ENCODE measurements at regions not wholly inside any gene's neighbourhood (a gene's known extent, or its start where the extent isn't known, plus 50 kb on each side); places are given as distances from the start of the nearest gene placed in this dataset.

- Histone ChIP-seq H3K9me3 (ENCODE audit: control insufficient read depth in 2 of 2, insufficient read depth in 1 of 2, low read length in 1 of 2) (peaks cover 0 to 6% of the 10 kb centered on the region in 2 donors), H3K36me3 (ENCODE audit: control insufficient read depth in 2 of 2, insufficient read depth in 2 of 2, low read length in 1 of 2) (no peaks in the 10 kb centered on the region), H3K27me3 (ENCODE audit: control insufficient read depth in 2 of 2, insufficient read depth in 1 of 2, low read length in 1 of 2) (no peaks in the 10 kb centered on the region), H3K27ac (ENCODE audit: low read depth in 1 of 2, low read length in 1 of 2) (no peak overlapping the region), H3K4me1 (ENCODE audit: control insufficient read depth in 2 of 2, insufficient read depth in 2 of 2, low read length in 2 of 2) (no peaks in the 10 kb centered on the region), H3K4me3 (ENCODE audit: low read length in 2 of 2) (no peak overlapping the region)
- 91% methylated on average over 4 of the region's 4 CpGs for WGBS
- no peak for DNase-seq (ENCODE audit: low read depth in 6 of 9, low spot score in 9 of 9)
Measured at GRCh38 chr2:215695861-215696260, 260.0 kb upstream of the FN1 start.

GRCh38 chr2:215693999-215694580, 258.2 kb upstream of the FN1 start:
- no peak for DNase-seq (ENCODE audit: low read depth in 6 of 9, low spot score in 9 of 9)
- no peaks in the 10 kb centered on the region for H3K36me3 ChIP-seq (ENCODE audit: control insufficient read depth in 2 of 2, insufficient read depth in 2 of 2, low read length in 1 of 2)
- 97% methylated on average over 1 of the region's 1 CpG for WGBS
- no peak overlapping the region for H3K4me3 ChIP-seq (ENCODE audit: low read length in 2 of 2)
- no peaks in the 10 kb centered on the region for H3K4me1 ChIP-seq (ENCODE audit: control insufficient read depth in 2 of 2, insufficient read depth in 2 of 2, low read length in 2 of 2)
- H3K27ac ChIP-seq (ENCODE audit: low read depth in 1 of 2, low read length in 1 of 2): no peak overlapping the region
- no peaks in the 10 kb centered on the region for H3K27me3 ChIP-seq (ENCODE audit: control insufficient read depth in 2 of 2, insufficient read depth in 1 of 2, low read length in 1 of 2)
- H3K9me3 ChIP-seq (ENCODE audit: control insufficient read depth in 2 of 2, insufficient read depth in 1 of 2, low read length in 1 of 2): peaks cover 0 to 6% of the 10 kb centered on the region in 2 donors

GRCh38 chr2:215693193-215693998, 257.5 kb upstream of the FN1 start:
- Histone ChIP-seq H3K4me3 (ENCODE audit: low read length in 2 of 2) (no peak overlapping the region), H3K4me1 (ENCODE audit: control insufficient read depth in 2 of 2, insufficient read depth in 2 of 2, low read length in 2 of 2) (no peaks in the 10 kb centered on the region), H3K36me3 (ENCODE audit: control insufficient read depth in 2 of 2, insufficient read depth in 2 of 2, low read length in 1 of 2) (no peaks in the 10 kb centered on the region), H3K9me3 (ENCODE audit: control insufficient read depth in 2 of 2, insufficient read depth in 1 of 2, low read length in 1 of 2) (no peaks in the 10 kb centered on the region), H3K27me3 (ENCODE audit: control insufficient read depth in 2 of 2, insufficient read depth in 1 of 2, low read length in 1 of 2) (no peaks in the 10 kb centered on the region), H3K27ac (ENCODE audit: low read depth in 1 of 2, low read length in 1 of 2) (no peak overlapping the region)
- no peak for DNase-seq (ENCODE audit: low read depth in 6 of 9, low spot score in 9 of 9)
- 92% methylated on average over 3 of the region's 3 CpGs for WGBS

- no peak for DNase-seq (ENCODE audit: low read depth in 6 of 9, low spot score in 9 of 9)
Measured at GRCh38 chr2:215692387-215693079, 256.7 kb upstream of the FN1 start.

GRCh38 chr2:215691346-215691745, 255.5 kb upstream of the FN1 start:
- no peaks in the 10 kb centered on the region for H3K36me3 ChIP-seq (ENCODE audit: control insufficient read depth in 2 of 2, insufficient read depth in 2 of 2, low read length in 1 of 2)
- H3K4me1 ChIP-seq (ENCODE audit: control insufficient read depth in 2 of 2, insufficient read depth in 2 of 2, low read length in 2 of 2): no peaks in the 10 kb centered on the region
- H3K9me3 ChIP-seq (ENCODE audit: control insufficient read depth in 2 of 2, insufficient read depth in 1 of 2, low read length in 1 of 2): no peaks in the 10 kb centered on the region
- DNase-seq (ENCODE audit: low read depth in 6 of 9, low spot score in 9 of 9): no peak
- H3K27me3 ChIP-seq (ENCODE audit: control insufficient read depth in 2 of 2, insufficient read depth in 1 of 2, low read length in 1 of 2): no peaks in the 10 kb centered on the region
- no peak overlapping the region for H3K27ac ChIP-seq (ENCODE audit: low read depth in 1 of 2, low read length in 1 of 2)
- H3K4me3 ChIP-seq (ENCODE audit: low read length in 2 of 2): no peak overlapping the region

More at GRCh38 chr2:215692387-215693079, 256.7 kb upstream of the FN1 start:
- H3K36me3 ChIP-seq (ENCODE audit: control insufficient read depth in 2 of 2, insufficient read depth in 2 of 2, low read length in 1 of 2): no peaks in the 10 kb centered on the region
- H3K27ac ChIP-seq (ENCODE audit: low read depth in 1 of 2, low read length in 1 of 2): no peak overlapping the region
- no peak overlapping the region for H3K4me3 ChIP-seq (ENCODE audit: low read length in 2 of 2)
- WGBS: 96% methylated on average over 1 of the region's 1 CpG
- no peaks in the 10 kb centered on the region for H3K27me3 ChIP-seq (ENCODE audit: control insufficient read depth in 2 of 2, insufficient read depth in 1 of 2, low read length in 1 of 2)
- no peaks in the 10 kb centered on the region for H3K9me3 ChIP-seq (ENCODE audit: control insufficient read depth in 2 of 2, insufficient read depth in 1 of 2, low read length in 1 of 2)
- no peaks in the 10 kb centered on the region for H3K4me1 ChIP-seq (ENCODE audit: control insufficient read depth in 2 of 2, insufficient read depth in 2 of 2, low read length in 2 of 2)

GRCh38 chr2:215687149-215688031, 251.5 kb upstream of the FN1 start:
- no peaks in the 10 kb centered on the region for H3K36me3 ChIP-seq (ENCODE audit: control insufficient read depth in 2 of 2, insufficient read depth in 2 of 2, low read length in 1 of 2)
- no peak overlapping the region for H3K4me3 ChIP-seq (ENCODE audit: low read length in 2 of 2)
- no peak overlapping the region for H3K27ac ChIP-seq (ENCODE audit: low read depth in 1 of 2, low read length in 1 of 2)
- no peaks in the 10 kb centered on the region for H3K4me1 ChIP-seq (ENCODE audit: control insufficient read depth in 2 of 2, insufficient read depth in 2 of 2, low read length in 2 of 2)
- H3K27me3 ChIP-seq (ENCODE audit: control insufficient read depth in 2 of 2, insufficient read depth in 1 of 2, low read length in 1 of 2): peaks cover 0 to 3% of the 10 kb centered on the region in 2 donors
- WGBS: 96% methylated on average over 2 of the region's 2 CpGs
- H3K9me3 ChIP-seq (ENCODE audit: control insufficient read depth in 2 of 2, insufficient read depth in 1 of 2, low read length in 1 of 2): no peaks in the 10 kb centered on the region
- DNase-seq (ENCODE audit: low read depth in 6 of 9, low spot score in 9 of 9): no peak

GRCh38 chr2:215685238-215685990, 249.5 kb upstream of the FN1 start:
- no peak overlapping the region for H3K4me3 ChIP-seq (ENCODE audit: low read length in 2 of 2)

GRCh38 chr2:215684448-215685237, 248.8 kb upstream of the FN1 start:
- no peak for DNase-seq (ENCODE audit: low read depth in 6 of 9, low spot score in 9 of 9)
- no peaks in the 10 kb centered on the region for H3K9me3 ChIP-seq (ENCODE audit: control insufficient read depth in 2 of 2, insufficient read depth in 1 of 2, low read length in 1 of 2)
- peaks cover 0 to 3% of the 10 kb centered on the region in 2 donors for H3K27me3 ChIP-seq (ENCODE audit: control insufficient read depth in 2 of 2, insufficient read depth in 1 of 2, low read length in 1 of 2)
- H3K4me1 ChIP-seq (ENCODE audit: control insufficient read depth in 2 of 2, insufficient read depth in 2 of 2, low read length in 2 of 2): peaks cover 0 to 10% of the 10 kb centered on the region in 2 donors
- WGBS: 96% methylated on average over 4 of the region's 4 CpGs
- no peaks in the 10 kb centered on the region for H3K36me3 ChIP-seq (ENCODE audit: control insufficient read depth in 2 of 2, insufficient read depth in 2 of 2, low read length in 1 of 2)
- no peak overlapping the region for H3K27ac ChIP-seq (ENCODE audit: low read depth in 1 of 2, low read length in 1 of 2)
- no peak overlapping the region for H3K4me3 ChIP-seq (ENCODE audit: low read length in 2 of 2)

More at GRCh38 chr2:215685238-215685990, 249.5 kb upstream of the FN1 start:
- 88% methylated on average over 1 of the region's 1 CpG for whole genome bisulfite sequencing
- Histone ChIP-seq H3K27me3 (ENCODE audit: control insufficient read depth in 2 of 2, insufficient read depth in 1 of 2, low read length in 1 of 2) (peaks cover 0 to 3% of the 10 kb centered on the region in 2 donors), H3K36me3 (ENCODE audit: control insufficient read depth in 2 of 2, insufficient read depth in 2 of 2, low read length in 1 of 2) (no peaks in the 10 kb centered on the region), H3K9me3 (ENCODE audit: control insufficient read depth in 2 of 2, insufficient read depth in 1 of 2, low read length in 1 of 2) (no peaks in the 10 kb centered on the region), H3K4me1 (ENCODE audit: control insufficient read depth in 2 of 2, insufficient read depth in 2 of 2, low read length in 2 of 2) (peaks cover 0 to 10% of the 10 kb centered on the region in 2 donors), H3K27ac (ENCODE audit: low read depth in 1 of 2, low read length in 1 of 2) (no peak overlapping the region)
- no peak for DNase-seq (ENCODE audit: low read depth in 6 of 9, low spot score in 9 of 9)

Data from thymus (tissue), 11 donors.